ENCODE measurements at regions not wholly inside any gene's neighbourhood (a gene's known extent, or its start where the extent isn't known, plus 50 kb on each side); places are given as distances from the start of the nearest gene placed in this dataset.

GRCh38 chr2:7997279-7997678, 684.6 kb upstream of the ID2 start:
- no peak for DNase-seq (ENCODE audit: extremely low spot score, unreplicated experiment)
- Mint-ChIP-seq H3K4me3 (no peak overlapping the region), H3K27ac (no peak overlapping the region), H3K9me3 (no peaks in the 10 kb centered on the region), H3K27me3 (no peaks in the 10 kb centered on the region), H3K36me3 (no peaks in the 10 kb centered on the region), H3K4me1 (ENCODE audit: unreplicated experiment) (peaks cover 27% of the 10 kb centered on the region)
- no peak for TF ChIP-seq CTCF (conservative IDR thresholded peaks at IDR 0.05)

- Mint-ChIP-seq H3K36me3 (no peaks in the 10 kb centered on the region), H3K27me3 (no peaks in the 10 kb centered on the region), H3K9me3 (peaks cover 4% of the 10 kb centered on the region), H3K4me3 (no peak overlapping the region), H3K4me1 (ENCODE audit: unreplicated experiment) (peaks cover 41% of the 10 kb centered on the region), H3K27ac (no peak overlapping the region)
- no peak for DNase-seq (ENCODE audit: extremely low spot score, unreplicated experiment)
- TF ChIP-seq CTCF (conservative IDR thresholded peaks at IDR 0.05), result no peak
Measured at GRCh38 chr2:7999683-8000476, 682.0 kb upstream of the ID2 start.

GRCh38 chr2:8000870-8001269, 681.0 kb upstream of the ID2 start:
- no peak for DNase-seq (ENCODE audit: extremely low spot score, unreplicated experiment)
- Mint-ChIP-seq H3K9me3 (peaks cover 4% of the 10 kb centered on the region), H3K27ac (no peak overlapping the region), H3K27me3 (no peaks in the 10 kb centered on the region), H3K36me3 (no peaks in the 10 kb centered on the region), H3K4me3 (no peak overlapping the region), H3K4me1 (ENCODE audit: unreplicated experiment) (peaks cover 34% of the 10 kb centered on the region)
- TF ChIP-seq CTCF (conservative IDR thresholded peaks at IDR 0.05), result peak; percentile 26

GRCh38 chr2:8002765-8003393, 679.0 kb upstream of the ID2 start:
- Mint-ChIP-seq H3K27ac (no peak overlapping the region), H3K9me3 (peaks cover 15% of the 10 kb centered on the region), H3K4me3 (no peak overlapping the region), H3K36me3 (no peaks in the 10 kb centered on the region), H3K4me1 (ENCODE audit: unreplicated experiment) (peaks cover 47% of the 10 kb centered on the region), H3K27me3 (no peaks in the 10 kb centered on the region)
- no peak for DNase-seq (ENCODE audit: extremely low spot score, unreplicated experiment)
- no peak for TF ChIP-seq CTCF (conservative IDR thresholded peaks at IDR 0.05)

GRCh38 chr2:8003462-8004075, 678.3 kb upstream of the ID2 start:
- DNase-seq (ENCODE audit: extremely low spot score, unreplicated experiment), result no peak
- Mint-ChIP-seq H3K27ac (peak overlapping the region; percentile 87), H3K27me3 (no peaks in the 10 kb centered on the region), H3K36me3 (no peaks in the 10 kb centered on the region), H3K4me1 (ENCODE audit: unreplicated experiment) (peaks cover 47% of the 10 kb centered on the region), H3K4me3 (peak overlapping the region; percentile 11), H3K9me3 (peaks cover 15% of the 10 kb centered on the region)
- TF ChIP-seq CTCF (conservative IDR thresholded peaks at IDR 0.05), result no peak

Measured in type B pancreatic cell (in vitro differentiated cells).